ENCODE measurements at regions not wholly inside any gene's neighbourhood (a gene's known extent, or its start where the extent isn't known, plus 50 kb on each side); places are given as distances from the start of the nearest gene placed in this dataset.

DNA sequence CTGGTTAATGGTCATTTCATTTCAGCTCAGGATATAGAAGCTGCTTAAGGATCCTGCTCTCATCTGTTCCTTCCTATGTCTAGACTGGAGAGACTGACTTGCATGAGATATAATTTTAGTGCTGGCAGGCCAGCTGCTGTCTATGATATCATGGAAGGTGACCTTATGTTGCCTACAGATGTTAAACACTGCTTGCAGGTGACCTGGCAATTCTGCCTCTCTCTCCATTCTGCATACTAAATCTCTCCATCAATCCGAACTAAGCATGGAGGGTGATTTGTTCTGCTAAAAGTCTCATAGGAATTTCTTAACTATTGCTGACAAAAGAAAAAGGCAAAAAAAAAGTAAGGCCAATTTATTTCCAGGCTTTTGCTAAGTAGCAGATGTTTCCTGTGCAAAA is 81.0 kb downstream of the CCNA1 start (continued):
- TF ChIP-seq, protein P1, sequence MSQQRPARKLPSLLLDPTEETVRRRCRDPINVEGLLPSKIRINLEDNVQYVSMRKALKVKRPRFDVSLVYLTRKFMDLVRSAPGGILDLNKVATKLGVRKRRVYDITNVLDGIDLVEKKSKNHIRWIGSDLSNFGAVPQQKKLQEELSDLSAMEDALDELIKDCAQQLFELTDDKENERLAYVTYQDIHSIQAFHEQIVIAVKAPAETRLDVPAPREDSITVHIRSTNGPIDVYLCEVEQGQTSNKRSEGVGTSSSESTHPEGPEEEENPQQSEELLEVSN (IDR thresholded peaks at IDR 0.05), result no peak
- TF ChIP-seq KDM1A (IDR thresholded peaks at IDR 0.05; ENCODE audit: borderline replicate concordance, low read length) (no peak), BACH1 (IDR thresholded peaks at IDR 0.05; ENCODE audit: low read length) (no peak), SP1 (IDR thresholded peaks at IDR 0.05; ENCODE audit: low read depth, low read length) (no peak)
- TF ChIP-seq, protein P2, sequence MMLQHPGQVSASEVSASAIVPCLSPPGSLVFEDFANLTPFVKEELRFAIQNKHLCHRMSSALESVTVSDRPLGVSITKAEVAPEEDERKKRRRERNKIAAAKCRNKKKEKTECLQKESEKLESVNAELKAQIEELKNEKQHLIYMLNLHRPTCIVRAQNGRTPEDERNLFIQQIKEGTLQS (IDR thresholded peaks at IDR 0.05; ENCODE audit: insufficient read depth, low read depth, low read length), result no peak
